ENCODE measurements at regions not wholly inside any gene's neighbourhood (a gene's known extent, or its start where the extent isn't known, plus 50 kb on each side); places are given as distances from the start of the nearest gene placed in this dataset.
A peak's percentile ranks its signal among the peaks of the same experiment; 100 is the strongest.
"Not testable (repeated sequence)": the region's sequence is repeated elsewhere in the genome, so short reads cannot be mapped to it uniquely, and the experiment has no call there.

DNA sequence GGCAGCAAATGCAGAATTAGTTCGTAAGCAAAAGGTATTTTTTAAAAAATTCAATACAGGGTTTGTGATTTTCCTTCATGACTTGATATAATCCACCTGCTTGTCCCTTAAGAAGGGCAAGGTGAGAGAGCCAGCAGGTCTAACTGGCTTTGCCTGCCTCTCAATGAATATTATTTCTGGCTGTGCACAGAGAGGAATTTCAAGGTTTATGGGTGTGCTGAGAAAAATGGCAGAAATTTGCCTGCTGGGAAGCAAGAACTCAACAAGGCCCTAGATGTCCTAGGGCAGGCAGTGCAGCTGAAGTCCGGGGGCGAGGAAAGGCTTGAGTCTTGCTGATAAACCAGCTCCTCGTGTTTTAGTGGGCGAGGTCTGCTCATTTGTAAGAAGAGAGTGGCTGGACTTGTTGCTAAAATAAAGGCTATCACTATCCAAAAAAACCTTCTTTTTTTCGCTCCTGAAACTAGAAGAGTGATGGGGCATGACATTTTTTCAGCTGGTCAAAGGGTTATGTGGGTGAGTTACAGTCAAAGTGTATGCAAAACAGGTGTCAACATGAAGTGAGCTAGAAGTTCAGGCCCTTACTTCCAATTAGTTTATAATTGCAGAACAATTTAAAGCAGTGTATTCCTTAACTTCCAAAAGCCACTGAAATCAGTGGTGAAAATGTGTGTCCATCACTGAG lies 385.8 kb upstream of the KLF6 start:
- DNase-seq (ENCODE audit: low read depth, low spot score), result peak; percentile 41

DNA sequence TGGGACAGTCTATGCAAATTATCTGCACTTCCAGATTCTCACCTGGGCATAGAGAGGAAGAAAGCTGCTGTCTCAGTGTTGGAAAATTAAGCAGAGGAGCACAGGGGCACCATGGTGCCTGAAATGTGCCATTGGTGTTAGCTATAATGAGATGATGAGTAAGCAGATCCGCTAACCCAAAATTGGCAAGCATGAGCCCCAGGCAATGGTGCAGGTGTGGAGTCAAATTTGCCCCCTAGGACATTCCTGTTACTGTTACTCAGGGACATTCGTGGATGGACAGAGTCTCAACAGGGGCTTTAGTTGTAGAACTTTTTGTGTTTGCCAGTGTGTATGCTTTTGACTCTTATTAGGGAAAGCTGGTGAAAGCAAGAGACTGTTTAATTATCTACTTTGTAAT lies 385.2 kb upstream of the KLF6 start:
- peak; percentile 31 for DNase-seq (ENCODE audit: low read depth, low spot score)

DNA sequence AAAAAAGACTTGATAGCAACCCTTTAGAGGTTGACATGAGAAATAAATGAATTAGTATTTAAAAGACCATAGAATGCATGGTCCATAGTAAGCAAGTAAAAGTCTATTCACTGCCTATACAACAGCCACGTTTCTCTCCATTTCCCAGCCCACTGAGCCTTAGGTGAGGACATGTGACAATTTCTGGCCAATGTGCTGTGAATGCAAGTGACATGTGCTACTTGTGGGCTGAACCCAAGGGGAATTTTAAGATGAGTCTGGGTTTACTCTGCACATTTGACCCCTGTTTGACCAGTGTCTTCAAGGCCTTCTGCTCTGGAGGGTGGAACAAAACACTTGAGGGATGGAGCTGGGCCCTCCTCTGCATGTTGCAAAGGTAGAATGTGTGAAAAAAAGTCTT lies 384.4 kb upstream of the KLF6 start:
- DNase-seq (ENCODE audit: low read depth, low spot score), result no peak

DNA sequence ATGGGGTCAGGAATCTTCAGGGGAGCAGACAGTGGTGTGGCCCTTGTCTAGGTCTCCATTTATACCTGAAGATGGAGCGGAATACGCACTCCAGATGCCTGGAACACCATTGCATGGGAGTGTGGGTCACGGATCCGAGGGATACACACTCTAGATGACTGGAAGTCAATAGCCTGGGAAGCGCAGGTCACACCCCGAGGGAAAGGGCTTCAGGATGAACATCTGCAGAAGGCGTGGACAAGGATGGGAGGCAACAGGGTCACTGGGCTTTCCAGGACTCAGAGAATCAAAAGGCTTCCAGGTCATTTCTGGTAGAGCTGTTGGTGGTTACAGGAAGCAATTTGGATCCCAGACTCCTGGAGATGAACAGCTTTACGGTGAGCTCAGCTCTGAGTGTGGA lies 382.2 kb upstream of the KLF6 start:
- DNase-seq (ENCODE audit: low read depth, low spot score), result no peak

DNA sequence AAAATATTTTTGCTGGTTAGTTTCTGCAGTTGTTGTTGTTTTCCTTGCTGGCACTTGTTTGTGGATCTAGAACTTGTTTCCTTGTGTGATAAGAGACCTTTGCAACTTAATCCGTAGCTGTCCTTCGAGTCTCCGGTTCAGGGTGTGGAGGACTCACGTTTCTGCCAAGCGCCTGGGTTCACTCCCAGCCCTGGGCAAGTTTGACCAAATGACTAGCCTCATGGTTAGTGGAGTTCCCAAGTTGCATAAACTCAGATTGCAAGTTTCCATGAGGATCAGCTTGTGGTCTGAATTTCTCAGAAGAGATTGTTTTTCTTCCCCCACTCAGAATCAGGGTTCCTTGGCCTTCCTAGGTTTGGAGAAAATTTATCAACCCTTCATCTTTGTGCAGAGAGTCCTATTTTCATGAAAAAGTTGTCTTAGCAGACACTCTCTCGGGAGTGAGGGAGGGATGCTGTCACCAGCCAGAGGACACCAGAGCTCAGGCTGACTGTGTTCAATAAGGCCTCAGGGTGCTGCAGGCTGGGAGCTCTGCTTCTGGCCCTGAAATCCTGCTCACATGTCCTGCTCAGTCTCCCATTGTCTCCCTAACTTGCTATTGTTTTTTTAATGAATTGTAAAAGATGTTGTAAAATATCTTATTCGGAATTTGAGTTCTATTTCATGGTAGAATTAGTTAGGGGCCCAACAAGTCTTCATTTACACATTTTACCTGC lies 377.7 kb upstream of the KLF6 start:
- no peak for DNase-seq (ENCODE audit: low read depth, low spot score)

DNA sequence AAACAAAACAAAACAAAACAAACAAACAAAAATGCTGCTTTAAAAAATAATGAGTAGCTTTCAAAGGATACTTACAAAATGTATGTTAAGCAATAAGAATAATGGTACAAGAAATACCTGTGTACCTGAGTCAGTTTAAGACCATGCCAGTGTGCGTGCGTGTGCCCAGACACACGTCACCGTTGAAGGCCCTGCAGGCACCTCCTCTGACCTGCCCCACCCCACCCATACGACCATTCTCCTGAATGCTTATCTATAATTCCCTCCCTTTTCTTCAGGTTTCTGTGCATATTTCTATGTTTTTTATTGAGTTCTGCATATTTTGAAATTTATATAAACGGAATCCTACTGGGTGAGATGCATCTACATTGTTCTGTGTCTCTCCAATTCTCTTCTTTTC lies 374.2 kb upstream of the KLF6 start:
- DNase-seq (ENCODE audit: low read depth, low spot score), result no peak

DNA sequence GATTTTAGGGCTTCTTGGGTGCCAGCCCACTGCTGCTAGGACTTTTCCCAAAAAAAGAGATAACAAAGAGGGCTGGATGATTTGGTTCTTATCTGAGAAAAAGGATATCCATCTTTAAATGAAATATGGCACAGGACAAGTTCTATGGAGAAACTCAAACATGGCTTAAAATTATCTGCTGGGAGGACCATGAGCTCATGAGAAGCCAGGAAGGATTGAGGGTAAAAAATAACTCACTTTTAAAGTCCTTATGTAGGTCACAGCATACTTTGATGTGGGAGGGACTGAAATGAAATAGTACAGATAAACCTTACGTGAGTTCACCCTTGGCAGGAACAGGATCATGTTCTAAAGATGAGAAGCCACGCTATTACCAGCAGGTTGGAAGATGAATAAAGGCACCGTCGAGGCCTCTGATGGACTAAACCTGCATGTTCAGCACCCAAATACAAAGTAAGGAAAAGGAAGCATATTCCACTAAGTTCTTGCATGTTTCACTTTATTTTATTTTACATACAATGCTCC lies 369.2 kb upstream of the KLF6 start:
- DNase-seq (ENCODE audit: low read depth, low spot score), result no peak

DNA sequence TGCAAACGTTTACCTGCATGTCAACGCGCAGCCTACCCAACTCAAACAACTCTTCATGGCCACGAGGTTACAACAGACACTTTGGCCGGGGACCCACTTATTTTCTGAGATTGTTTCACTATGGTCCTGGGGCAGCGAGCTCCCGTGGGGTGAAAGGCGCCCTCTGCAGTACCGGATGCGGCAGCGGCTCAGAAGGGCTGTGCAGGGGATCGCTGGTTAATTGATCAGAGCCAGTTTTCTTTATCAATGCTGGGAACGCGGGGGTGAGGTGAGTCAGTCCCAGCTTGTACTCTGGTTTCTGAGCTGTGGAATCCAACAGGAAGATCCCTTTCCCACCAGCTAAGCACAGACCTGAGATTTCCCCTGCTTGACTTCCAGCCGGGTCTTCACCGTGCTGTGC lies 366.5 kb upstream of the KLF6 start:
- DNase-seq (ENCODE audit: low read depth, low spot score), result peak; percentile 64

DNA sequence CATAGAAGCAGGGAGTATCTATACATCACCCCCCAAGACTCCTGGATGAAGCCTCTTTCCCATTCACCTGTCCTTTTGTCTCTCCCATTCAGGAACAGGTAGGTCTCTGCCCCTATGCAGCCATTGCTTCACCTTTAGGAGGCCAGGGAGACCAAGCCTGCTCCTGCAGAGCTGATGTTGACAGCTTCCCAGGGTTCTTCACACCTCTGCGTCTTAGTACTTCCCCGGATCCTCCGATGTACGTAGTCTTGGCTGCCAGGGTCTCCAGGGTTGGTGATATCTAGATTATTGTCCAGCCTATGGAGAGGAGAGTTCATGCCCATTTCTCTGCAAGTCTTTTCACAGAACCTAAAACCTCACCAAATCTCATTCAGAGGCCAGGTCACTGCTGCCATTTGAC lies 365.7 kb upstream of the KLF6 start:
- no peak for DNase-seq (ENCODE audit: low read depth, low spot score)

- DNase-seq (ENCODE audit: low read depth, low spot score), result not testable (repeated sequence)
Measured at GRCh38 chr10:4149460-4149859, 364.5 kb upstream of the KLF6 start.

DNA sequence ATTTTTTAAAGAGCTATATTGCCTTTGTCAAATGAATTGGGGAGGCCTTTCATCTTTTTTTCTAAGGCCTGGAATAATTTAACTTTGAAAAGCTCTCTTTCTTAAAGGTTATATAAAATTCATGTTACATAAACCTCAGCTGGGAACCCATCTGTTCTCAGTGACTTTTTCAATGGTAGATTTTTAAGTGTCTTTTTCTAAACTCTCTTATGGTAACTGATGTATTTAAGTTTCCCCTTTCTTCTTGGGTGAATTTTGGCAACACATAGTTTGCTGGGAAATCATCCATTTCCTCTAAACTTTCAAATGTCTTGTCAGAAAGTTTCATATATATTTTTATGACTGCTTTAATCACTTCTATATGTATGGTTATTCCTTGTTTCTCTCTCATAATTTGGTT lies 362.2 kb upstream of the KLF6 start:
- DNase-seq (ENCODE audit: low read depth, low spot score), result no peak

DNA sequence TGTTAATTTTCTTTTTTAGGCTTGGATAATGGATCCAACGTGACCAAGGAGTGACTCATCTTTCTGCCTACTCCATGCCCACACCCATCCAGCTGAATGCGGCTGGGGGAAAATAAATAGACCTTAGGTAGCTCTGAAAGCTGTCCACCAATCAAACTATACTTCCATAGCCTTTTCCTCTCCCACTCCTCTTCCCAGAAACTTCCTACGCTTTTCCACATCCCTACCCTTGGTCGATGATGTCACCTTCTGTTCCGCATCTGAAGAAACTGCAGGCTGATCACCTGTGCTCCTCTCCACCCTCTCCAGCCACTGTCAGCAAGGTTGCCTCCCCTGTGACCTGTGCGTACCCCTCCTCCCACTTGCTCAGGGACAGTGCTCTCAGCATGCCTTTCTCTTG lies 359.8 kb upstream of the KLF6 start:
- DNase-seq (ENCODE audit: low read depth, low spot score), result no peak

GRCh38 chr10:4141471-4141870 lies 356.5 kb upstream of the KLF6 start:
- peak; percentile 46 for DNase-seq (ENCODE audit: low read depth, low spot score)

DNA sequence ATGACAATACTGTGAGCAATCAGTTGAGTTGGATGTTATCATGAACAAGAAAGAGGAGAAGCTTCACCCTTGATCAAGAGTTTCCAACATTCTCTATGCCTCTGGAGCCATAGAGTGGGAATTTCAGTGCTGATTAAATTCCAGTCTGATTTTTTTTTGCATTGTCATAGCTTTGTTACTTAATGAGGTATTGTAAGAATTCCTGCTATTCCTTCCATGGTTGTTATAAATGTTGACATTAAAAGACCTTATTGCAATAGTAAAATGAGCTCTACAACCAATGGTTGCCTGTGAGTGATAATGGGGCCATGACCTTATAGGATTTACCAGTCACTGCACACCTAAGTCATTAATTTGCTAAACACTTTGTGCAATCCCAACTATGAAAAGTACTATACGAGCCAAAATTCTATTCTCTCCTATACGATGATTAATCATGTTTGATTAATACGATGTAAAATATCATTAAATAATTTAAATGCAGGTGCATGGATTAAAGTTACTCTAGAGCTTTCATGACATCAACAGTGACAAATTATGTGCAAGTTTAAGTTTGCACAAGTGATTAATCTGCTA lies 353.2 kb upstream of the KLF6 start:
- DNase-seq (ENCODE audit: low read depth, low spot score), result no peak

- no peak for DNase-seq (ENCODE audit: low read depth, low spot score)
Measured at GRCh38 chr10:4137299-4137698, 352.3 kb upstream of the KLF6 start.

DNA sequence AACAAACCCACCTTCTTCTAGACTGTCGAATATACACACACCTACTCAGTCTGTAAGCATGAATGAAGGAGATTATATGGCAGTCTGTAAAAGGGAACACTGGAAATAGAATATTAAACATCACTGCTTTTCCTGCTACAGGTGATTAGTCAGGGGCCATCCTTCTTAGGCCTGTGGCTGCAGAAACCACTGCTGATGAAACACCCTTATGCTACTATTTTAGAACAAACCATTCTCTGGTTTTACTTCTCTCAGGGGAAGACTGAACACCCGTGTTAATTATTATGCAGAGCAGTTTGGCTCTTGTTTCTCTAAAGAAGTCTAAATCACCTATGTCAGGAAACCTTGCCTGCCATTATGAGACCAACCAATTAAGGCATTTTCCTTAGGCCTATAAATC lies 351.1 kb upstream of the KLF6 start:
- DNase-seq (ENCODE audit: low read depth, low spot score), result no peak

DNA sequence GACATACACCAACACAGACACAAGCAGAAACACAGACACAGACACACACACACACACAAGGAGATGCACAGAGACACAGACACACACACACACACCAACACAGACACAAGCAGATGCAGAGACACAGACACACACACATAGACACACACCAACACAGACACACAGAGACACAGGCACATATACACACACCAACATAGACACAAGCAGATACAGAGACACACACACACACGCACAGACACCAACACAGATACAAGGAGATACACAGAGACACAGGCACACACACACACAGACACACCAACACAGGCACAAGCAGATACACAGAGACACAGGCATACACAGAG lies 347.2 kb upstream of the KLF6 start:
- DNase-seq (ENCODE audit: low read depth, low spot score), result no peak

DNA sequence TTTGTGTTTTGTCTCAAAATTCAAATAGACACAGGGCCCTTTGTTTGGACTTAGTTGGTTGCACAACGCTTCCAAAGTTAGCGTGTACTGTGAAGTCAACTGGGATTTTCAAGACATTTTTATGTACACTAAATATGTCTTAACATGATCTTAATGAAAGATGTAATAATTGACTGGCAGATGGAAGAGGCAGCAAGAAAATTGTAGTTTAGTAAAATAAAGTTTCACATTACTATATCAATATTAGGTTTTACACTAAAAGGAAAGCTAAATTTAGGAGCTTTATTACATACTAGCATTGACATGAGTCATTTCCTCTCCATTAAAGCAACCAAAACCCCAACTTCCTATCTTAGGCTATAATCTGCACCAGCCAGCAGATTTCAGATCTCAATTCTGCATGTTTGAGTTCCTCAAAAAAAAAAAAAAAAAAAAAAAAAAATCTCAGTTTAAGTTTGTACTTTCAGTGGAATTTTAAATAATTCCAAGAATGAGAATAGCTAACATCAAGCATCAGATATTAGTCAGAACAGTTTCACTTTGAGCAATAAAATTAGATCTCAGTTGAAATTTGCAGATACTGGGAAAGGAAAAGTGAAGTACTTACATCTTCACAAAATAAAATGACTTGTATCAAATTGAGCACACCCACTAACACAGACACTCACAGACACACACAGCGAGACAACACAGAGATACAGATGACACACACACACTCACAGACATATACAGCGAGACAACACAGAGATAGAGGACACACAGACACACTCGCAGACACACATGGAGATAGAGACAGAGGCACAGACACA lies 346.6 kb upstream of the KLF6 start:
- no peak for DNase-seq (ENCODE audit: low read depth, low spot score)

DNA sequence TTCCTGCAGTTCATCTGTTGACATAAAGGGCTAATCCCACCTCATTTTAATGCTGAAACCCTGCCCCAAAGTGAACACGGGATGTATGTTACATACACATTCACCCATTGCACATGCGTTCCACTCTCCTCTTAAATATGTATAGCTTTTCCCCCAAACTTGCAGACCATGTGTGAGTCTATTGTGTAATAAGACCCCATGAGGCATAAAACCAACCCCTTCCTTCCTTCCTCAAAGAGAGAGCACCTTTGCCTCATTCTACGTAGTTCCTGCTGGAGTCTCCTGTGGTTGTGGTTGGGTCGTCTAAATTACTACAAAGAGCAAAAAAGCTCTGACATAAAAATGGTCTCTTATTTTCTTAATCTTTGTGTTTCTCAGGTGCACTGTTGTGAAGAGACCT lies 345.7 kb upstream of the KLF6 start:
- no peak for DNase-seq (ENCODE audit: low read depth, low spot score)

DNA sequence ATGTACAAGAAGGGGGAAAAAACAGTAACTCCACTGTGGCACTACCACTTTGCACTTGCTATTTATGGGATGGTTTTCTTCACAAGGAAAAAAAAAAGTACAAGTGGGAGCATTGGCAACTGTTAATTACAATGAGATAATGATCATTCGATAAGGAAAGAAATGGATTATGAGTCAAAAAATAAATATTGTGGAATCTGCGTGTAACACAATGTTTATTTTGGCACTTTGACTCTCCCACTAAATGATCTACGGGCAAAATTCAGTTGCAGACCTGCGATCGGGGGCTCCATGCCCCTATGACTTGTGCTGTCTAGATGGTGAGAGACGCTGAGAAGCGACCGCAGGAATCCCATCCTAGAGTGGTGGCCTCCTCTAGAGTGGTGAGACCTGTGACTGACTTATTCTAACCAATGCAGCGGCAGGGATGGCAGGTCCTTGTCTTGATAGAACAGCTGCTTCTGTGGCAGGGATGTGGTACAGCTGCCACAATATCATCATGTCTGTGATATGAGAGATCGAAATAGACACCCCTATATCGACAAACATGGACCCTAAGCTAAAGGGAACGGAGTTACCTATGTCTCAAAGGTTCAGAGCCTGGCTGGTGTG lies 345.0 kb upstream of the KLF6 start:
- DNase-seq (ENCODE audit: low read depth, low spot score), result no peak

GRCh38 chr10:4127518-4128315 lies 342.7 kb upstream of the KLF6 start:
- peak; percentile 35 for DNase-seq (ENCODE audit: low read depth, low spot score)
